PC-3 (cell line): ENCODE measurements at regions not wholly inside any gene's neighbourhood (a gene's known extent, or its start where the extent isn't known, plus 50 kb on each side); places are given as distances from the start of the nearest gene placed in this dataset.

Experiments used
- EZH2 ChIP-seq: fragments of 300-600 bp; sonication (generic); IDR thresholded peaks from one replicate; pipeline ENCODE4 v1.6.1; 2017; ENCODE audit warnings: antibody characterized with exemption, mild to moderate bottlenecking, low read length; ENCODE audit not compliant: unreplicated experiment
- TF ChIP-seq, protein P1 (sequence below): fragments of 300-600 bp; sonication (generic); conservative IDR thresholded peaks from 2 replicates; pipeline ENCODE4 v1.5.1; 2017; ENCODE audit warnings: antibody characterized with exemption, low read depth, mild to moderate bottlenecking, low read length

DNA sequence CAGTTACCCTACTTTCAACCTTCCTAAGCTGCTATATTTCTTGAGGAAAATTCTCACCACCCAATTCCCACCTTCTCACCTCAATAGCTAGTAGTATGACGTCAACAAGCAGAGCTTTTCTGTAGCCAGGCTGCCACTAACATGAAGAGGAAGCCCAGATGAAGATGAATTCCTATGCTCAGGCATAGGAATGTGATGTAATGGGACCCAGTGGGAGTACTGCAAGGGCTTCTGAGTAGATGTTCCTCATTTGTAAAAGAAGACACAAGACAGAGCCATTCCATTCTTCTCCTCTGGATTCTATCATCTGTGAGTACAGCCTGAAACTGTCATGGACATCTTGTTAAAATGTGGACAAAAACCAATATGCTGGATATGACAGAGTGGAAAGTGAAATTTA lies 81.6 kb upstream of the KLF3 start:
- TF ChIP-seq, protein P1, sequence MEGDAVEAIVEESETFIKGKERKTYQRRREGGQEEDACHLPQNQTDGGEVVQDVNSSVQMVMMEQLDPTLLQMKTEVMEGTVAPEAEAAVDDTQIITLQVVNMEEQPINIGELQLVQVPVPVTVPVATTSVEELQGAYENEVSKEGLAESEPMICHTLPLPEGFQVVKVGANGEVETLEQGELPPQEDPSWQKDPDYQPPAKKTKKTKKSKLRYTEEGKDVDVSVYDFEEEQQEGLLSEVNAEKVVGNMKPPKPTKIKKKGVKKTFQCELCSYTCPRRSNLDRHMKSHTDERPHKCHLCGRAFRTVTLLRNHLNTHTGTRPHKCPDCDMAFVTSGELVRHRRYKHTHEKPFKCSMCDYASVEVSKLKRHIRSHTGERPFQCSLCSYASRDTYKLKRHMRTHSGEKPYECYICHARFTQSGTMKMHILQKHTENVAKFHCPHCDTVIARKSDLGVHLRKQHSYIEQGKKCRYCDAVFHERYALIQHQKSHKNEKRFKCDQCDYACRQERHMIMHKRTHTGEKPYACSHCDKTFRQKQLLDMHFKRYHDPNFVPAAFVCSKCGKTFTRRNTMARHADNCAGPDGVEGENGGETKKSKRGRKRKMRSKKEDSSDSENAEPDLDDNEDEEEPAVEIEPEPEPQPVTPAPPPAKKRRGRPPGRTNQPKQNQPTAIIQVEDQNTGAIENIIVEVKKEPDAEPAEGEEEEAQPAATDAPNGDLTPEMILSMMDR, result no peak
- TF ChIP-seq EZH2, result no peak
